ENCODE measurements at regions not wholly inside any gene's neighbourhood (a gene's known extent, or its start where the extent isn't known, plus 50 kb on each side); places are given as distances from the start of the nearest gene placed in this dataset.
"Not testable (repeated sequence)": the region's sequence is repeated elsewhere in the genome, so short reads cannot be mapped to it uniquely, and the experiment has no call there.

GRCh38 chr7:55743454-55743717 is 119.2 kb downstream of the SEPTIN14 start:
- H3K9ac ChIP-seq (ENCODE audit: low read length); H3K4me3 ChIP-seq (ENCODE audit: insufficient read depth, low read length, poor library complexity, severe bottlenecking): not testable (repeated sequence)

GRCh38 chr7:55742651-55743453 is 119.7 kb downstream of the SEPTIN14 start:
- not testable (repeated sequence) for H3K79me2 ChIP-seq (ENCODE audit: insufficient read depth, low read length); H2AFZ ChIP-seq (ENCODE audit: low read depth, low read length, severe bottlenecking); H3K4me3 ChIP-seq (ENCODE audit: insufficient read depth, low read length, poor library complexity, severe bottlenecking); H3K4me2 ChIP-seq (ENCODE audit: low read depth, low read length, poor library complexity, severe bottlenecking); H3K36me3 ChIP-seq (ENCODE audit: low read length); H3F3A ChIP-seq (ENCODE audit: insufficient read depth); H3K9me3 ChIP-seq (ENCODE audit: insufficient read depth, low read length); H3K9ac ChIP-seq (ENCODE audit: low read length); H4K20me1 ChIP-seq (ENCODE audit: low read depth, low read length); H3K9me2 ChIP-seq (replicated peaks; ENCODE audit: insufficient read depth, low read length); H3K27me3 ChIP-seq (ENCODE audit: low read length); H3K27ac ChIP-seq (ENCODE audit: low read depth, low read length)

More at GRCh38 chr7:55743454-55743717, 119.2 kb downstream of the SEPTIN14 start:
- H3K9me2 ChIP-seq (replicated peaks; ENCODE audit: insufficient read depth, low read length); H2AFZ ChIP-seq (ENCODE audit: low read depth, low read length, severe bottlenecking); H3K27me3 ChIP-seq (ENCODE audit: low read length); H3F3A ChIP-seq (ENCODE audit: insufficient read depth); H4K20me1 ChIP-seq (ENCODE audit: low read depth, low read length); H3K4me2 ChIP-seq (ENCODE audit: low read depth, low read length, poor library complexity, severe bottlenecking); H3K9me3 ChIP-seq (ENCODE audit: insufficient read depth, low read length); H3K36me3 ChIP-seq (ENCODE audit: low read length); H3K27ac ChIP-seq (ENCODE audit: low read depth, low read length); H3K79me2 ChIP-seq (ENCODE audit: insufficient read depth, low read length): not testable (repeated sequence)

- H3K79me2 ChIP-seq (ENCODE audit: insufficient read depth, low read length); H3K27ac ChIP-seq (ENCODE audit: low read depth, low read length); H3K27me3 ChIP-seq (ENCODE audit: low read length); H3F3A ChIP-seq (ENCODE audit: insufficient read depth); H3K9ac ChIP-seq (ENCODE audit: low read length); H4K20me1 ChIP-seq (ENCODE audit: low read depth, low read length); H3K36me3 ChIP-seq (ENCODE audit: low read length); H3K4me2 ChIP-seq (ENCODE audit: low read depth, low read length, poor library complexity, severe bottlenecking); H2AFZ ChIP-seq (ENCODE audit: low read depth, low read length, severe bottlenecking); H3K4me3 ChIP-seq (ENCODE audit: insufficient read depth, low read length, poor library complexity, severe bottlenecking); H3K9me2 ChIP-seq (replicated peaks; ENCODE audit: insufficient read depth, low read length); H3K9me3 ChIP-seq (ENCODE audit: insufficient read depth, low read length): not testable (repeated sequence)
Measured at GRCh38 chr7:55741721-55742631, 120.6 kb downstream of the SEPTIN14 start.

GRCh38 chr7:55740633-55741250 is 121.8 kb downstream of the SEPTIN14 start:
- not testable (repeated sequence) for H3F3A ChIP-seq (ENCODE audit: insufficient read depth); H3K36me3 ChIP-seq (ENCODE audit: low read length); H3K4me3 ChIP-seq (ENCODE audit: insufficient read depth, low read length, poor library complexity, severe bottlenecking); H3K9ac ChIP-seq (ENCODE audit: low read length); H3K9me2 ChIP-seq (replicated peaks; ENCODE audit: insufficient read depth, low read length); H3K4me2 ChIP-seq (ENCODE audit: low read depth, low read length, poor library complexity, severe bottlenecking); H3K9me3 ChIP-seq (ENCODE audit: insufficient read depth, low read length); H3K27ac ChIP-seq (ENCODE audit: low read depth, low read length); H4K20me1 ChIP-seq (ENCODE audit: low read depth, low read length); H3K79me2 ChIP-seq (ENCODE audit: insufficient read depth, low read length); H3K27me3 ChIP-seq (ENCODE audit: low read length); H2AFZ ChIP-seq (ENCODE audit: low read depth, low read length, severe bottlenecking)

- H3K27me3 ChIP-seq (ENCODE audit: low read length); H3K4me2 ChIP-seq (ENCODE audit: low read depth, low read length, poor library complexity, severe bottlenecking); H3K36me3 ChIP-seq (ENCODE audit: low read length); H3K9me2 ChIP-seq (replicated peaks; ENCODE audit: insufficient read depth, low read length); H3K9me3 ChIP-seq (ENCODE audit: insufficient read depth, low read length); H3K9ac ChIP-seq (ENCODE audit: low read length); H3F3A ChIP-seq (ENCODE audit: insufficient read depth); H4K20me1 ChIP-seq (ENCODE audit: low read depth, low read length); H3K4me3 ChIP-seq (ENCODE audit: insufficient read depth, low read length, poor library complexity, severe bottlenecking); H3K79me2 ChIP-seq (ENCODE audit: insufficient read depth, low read length); H2AFZ ChIP-seq (ENCODE audit: low read depth, low read length, severe bottlenecking); H3K27ac ChIP-seq (ENCODE audit: low read depth, low read length): not testable (repeated sequence)
Measured at GRCh38 chr7:55740053-55740452, 122.5 kb downstream of the SEPTIN14 start.

GRCh38 chr7:55736641-55737221 is 125.8 kb downstream of the SEPTIN14 start:
- H3F3A ChIP-seq (ENCODE audit: insufficient read depth); H3K27me3 ChIP-seq (ENCODE audit: low read length); H3K79me2 ChIP-seq (ENCODE audit: insufficient read depth, low read length): not testable (repeated sequence)

More at GRCh38 chr7:55736641-55737221, 125.8 kb downstream of the SEPTIN14 start:
- H3K36me3 ChIP-seq (ENCODE audit: low read length); H3K9me3 ChIP-seq (ENCODE audit: insufficient read depth, low read length); H3K27ac ChIP-seq (ENCODE audit: low read depth, low read length); H3K9ac ChIP-seq (ENCODE audit: low read length); H3K9me2 ChIP-seq (replicated peaks; ENCODE audit: insufficient read depth, low read length); H4K20me1 ChIP-seq (ENCODE audit: low read depth, low read length); H2AFZ ChIP-seq (ENCODE audit: low read depth, low read length, severe bottlenecking); H3K4me2 ChIP-seq (ENCODE audit: low read depth, low read length, poor library complexity, severe bottlenecking); H3K4me3 ChIP-seq (ENCODE audit: insufficient read depth, low read length, poor library complexity, severe bottlenecking): not testable (repeated sequence)

Measured in SU-DHL-6 (cell line).